ENCODE measurements at regions not wholly inside any gene's neighbourhood (a gene's known extent, or its start where the extent isn't known, plus 50 kb on each side); places are given as distances from the start of the nearest gene placed in this dataset.

DNA sequence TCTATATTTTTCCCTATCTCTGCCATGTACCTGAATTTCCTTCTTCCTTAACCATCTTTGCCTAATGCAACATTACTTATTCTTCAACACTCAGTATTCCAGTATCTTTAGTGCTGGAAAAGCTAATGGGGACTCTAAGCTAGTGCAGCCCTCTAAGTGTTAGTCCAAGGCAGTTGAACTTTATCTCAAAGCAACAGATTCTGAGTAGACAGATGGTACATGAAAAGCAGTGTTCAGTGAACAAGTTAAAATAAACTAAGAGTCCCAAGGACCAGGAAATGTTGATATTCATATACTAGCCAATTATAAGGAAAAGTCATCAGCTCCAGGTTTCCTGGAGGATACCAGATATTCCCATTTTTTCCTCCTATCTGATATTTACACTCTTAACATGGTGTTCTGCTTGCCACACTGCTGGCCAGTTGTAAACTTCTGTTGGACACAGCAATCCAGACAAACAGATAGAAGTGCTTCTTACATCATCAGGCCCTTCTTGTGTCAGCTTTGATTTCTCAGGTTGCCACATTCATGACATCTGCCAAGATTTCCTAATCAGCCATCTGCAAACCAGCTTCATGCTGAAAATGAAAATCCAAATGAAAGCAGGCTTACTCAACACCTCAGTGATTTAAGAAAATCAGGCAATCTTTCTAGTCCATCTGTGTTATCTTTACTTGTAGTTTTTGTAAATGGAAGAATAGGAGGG lies 255.9 kb upstream of the POU2AF2 start:
- Histone ChIP-seq H3K9me3 (ENCODE audit: control insufficient read depth in 1 of 2, low read length in 2 of 2) (no peaks in the 10 kb centered on the region), H3K36me3 (ENCODE audit: insufficient read depth, low read length) (no peaks in the 10 kb centered on the region), H3K4me1 (ENCODE audit: insufficient read depth, low read length) (no peaks in the 10 kb centered on the region), H3K27me3 (ENCODE audit: insufficient read depth, low read length) (no peaks in the 10 kb centered on the region), H3K4me3 (ENCODE audit: low read length in 2 of 2) (no peak overlapping the region), H3K27ac (ENCODE audit: low read depth, low read length) (no peak overlapping the region)
- Mint-ChIP-seq H3K9me3 (peaks cover 0 to 2% (median 0%) of the 10 kb centered on the region in 8 donors), H3K4me3 (no peak overlapping the region), H3K27me3 (no peaks in the 10 kb centered on the region), H3K36me3 (no peaks in the 10 kb centered on the region), H3K4me1 (no peaks in the 10 kb centered on the region), H3K27ac (no peak overlapping the region)
- intact Hi-C loops (cut with micrococcal nuclease), result no loop called here
- ChIA-PET CTCF (ENCODE audit: partially characterized antibody) (no interaction called here), POLR2A (ENCODE audit: partially characterized antibody) (no interaction called here)
- no peak for DNase-seq

DNA sequence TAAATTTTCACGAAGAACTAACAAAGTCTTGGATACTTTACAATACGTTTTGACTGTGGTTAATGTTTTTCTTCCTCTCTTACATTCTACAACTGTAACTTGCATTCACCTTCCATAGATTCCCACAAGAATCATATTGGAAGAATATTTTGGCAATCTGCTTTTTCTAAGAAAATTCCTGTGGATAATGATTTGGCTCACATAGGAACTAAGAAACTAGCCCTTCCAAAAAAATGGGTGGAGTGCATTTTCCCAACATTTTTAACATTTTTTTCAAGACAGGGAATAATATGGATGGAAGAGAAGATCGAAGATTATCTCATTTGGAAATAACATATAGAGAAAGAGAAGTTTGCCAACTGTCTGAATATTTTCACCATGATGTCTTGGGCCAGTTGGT lies 256.9 kb upstream of the POU2AF2 start:
- ChIA-PET CTCF (ENCODE audit: partially characterized antibody) (no interaction called here), POLR2A (ENCODE audit: partially characterized antibody) (no interaction called here)
- Mint-ChIP-seq H3K36me3 (no peaks in the 10 kb centered on the region), H3K4me3 (peak overlapping the region in 1 of 8 donors; percentile 41), H3K9me3 (peaks cover 0 to 2% (median 0%) of the 10 kb centered on the region in 8 donors), H3K4me1 (no peaks in the 10 kb centered on the region), H3K27me3 (no peaks in the 10 kb centered on the region), H3K27ac (no peak overlapping the region)
- no peak overlapping the region for H3K27ac ChIP-seq (ENCODE audit: low read depth, low read length)
- no peaks in the 10 kb centered on the region for H3K27me3 ChIP-seq (ENCODE audit: insufficient read depth, low read length)
- no peaks in the 10 kb centered on the region for H3K36me3 ChIP-seq (ENCODE audit: insufficient read depth, low read length)
- intact Hi-C loops (cut with micrococcal nuclease), result no loop called here
- no peak for DNase-seq
- no peaks in the 10 kb centered on the region for H3K4me1 ChIP-seq (ENCODE audit: insufficient read depth, low read length)
- H3K9me3 ChIP-seq (ENCODE audit: control insufficient read depth in 1 of 2, low read length in 2 of 2), result no peaks in the 10 kb centered on the region
- no peak overlapping the region for H3K4me3 ChIP-seq (ENCODE audit: low read length in 2 of 2)

DNA sequence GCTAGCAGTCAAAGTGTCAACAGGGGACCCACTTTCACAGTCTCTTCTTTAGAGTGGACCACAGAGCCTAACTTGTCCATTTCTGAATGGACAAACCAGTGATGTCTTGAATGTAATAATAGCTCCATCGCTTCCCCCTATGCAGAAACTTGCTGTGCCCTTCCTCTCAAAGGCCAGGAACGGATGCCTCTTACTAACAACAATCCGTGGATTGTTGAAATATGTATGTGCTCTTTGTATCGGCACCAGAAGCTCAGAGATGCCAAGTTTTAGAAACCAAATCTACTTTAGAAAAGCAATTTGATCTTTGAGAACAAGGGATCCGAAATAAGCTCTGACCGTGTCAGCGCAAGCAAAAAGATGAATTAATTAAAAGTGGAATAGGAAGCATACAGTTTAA lies 259.5 kb upstream of the POU2AF2 start:
- no peaks in the 10 kb centered on the region for H3K9me3 ChIP-seq (ENCODE audit: control insufficient read depth in 1 of 2, low read length in 2 of 2)
- no peak overlapping the region for H3K27ac Mint-ChIP-seq
- no peaks in the 10 kb centered on the region for H3K4me1 ChIP-seq (ENCODE audit: insufficient read depth, low read length)
- intact Hi-C loops (cut with micrococcal nuclease), result no loop called here
- H3K9me3 Mint-ChIP-seq, result peaks cover 0 to 2% (median 0%) of the 10 kb centered on the region in 8 donors
- H3K36me3 Mint-ChIP-seq, result no peaks in the 10 kb centered on the region
- ChIA-PET CTCF (ENCODE audit: partially characterized antibody) (no interaction called here), POLR2A (ENCODE audit: partially characterized antibody) (no interaction called here)
- DNase-seq, result no peak
- no peak overlapping the region for H3K4me3 Mint-ChIP-seq
- H3K27me3 ChIP-seq (ENCODE audit: insufficient read depth, low read length), result no peaks in the 10 kb centered on the region
- no peak overlapping the region for H3K4me3 ChIP-seq (ENCODE audit: low read length in 2 of 2)
- H3K4me1 Mint-ChIP-seq, result no peaks in the 10 kb centered on the region
- no peak overlapping the region for H3K27ac ChIP-seq (ENCODE audit: low read depth, low read length)
- no peaks in the 10 kb centered on the region for H3K36me3 ChIP-seq (ENCODE audit: insufficient read depth, low read length)
- no peaks in the 10 kb centered on the region for H3K27me3 Mint-ChIP-seq

DNA sequence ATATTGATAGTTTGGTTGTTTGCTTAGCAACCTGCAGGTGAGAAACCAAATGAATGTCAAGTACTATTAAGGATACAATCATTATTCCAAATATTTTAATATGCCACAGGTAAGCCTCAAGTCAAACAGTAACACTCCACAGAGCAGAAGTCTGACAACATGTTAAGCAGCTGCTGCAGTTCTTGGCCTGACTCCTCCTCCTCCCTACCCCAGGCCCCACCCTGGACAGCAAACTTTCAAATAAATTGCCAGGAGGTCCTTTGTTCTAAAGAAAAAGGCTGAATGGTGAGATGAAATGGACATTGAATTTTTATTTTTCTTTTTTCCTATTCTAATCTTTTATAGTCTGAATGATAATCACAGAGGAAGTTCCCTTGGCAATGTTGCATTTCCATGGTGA lies 260.0 kb upstream of the POU2AF2 start:
- Mint-ChIP-seq H3K36me3 (no peaks in the 10 kb centered on the region), H3K4me3 (no peak overlapping the region), H3K4me1 (no peaks in the 10 kb centered on the region), H3K9me3 (peaks cover 0 to 2% (median 0%) of the 10 kb centered on the region in 8 donors), H3K27me3 (no peaks in the 10 kb centered on the region), H3K27ac (no peak overlapping the region)
- no peak overlapping the region for H3K4me3 ChIP-seq (ENCODE audit: low read length in 2 of 2)
- no peaks in the 10 kb centered on the region for H3K36me3 ChIP-seq (ENCODE audit: insufficient read depth, low read length)
- POLR2A ChIA-PET (ENCODE audit: partially characterized antibody), result no interaction called here
- CTCF ChIA-PET (ENCODE audit: partially characterized antibody), result no interaction called here
- no peaks in the 10 kb centered on the region for H3K27me3 ChIP-seq (ENCODE audit: insufficient read depth, low read length)
- H3K27ac ChIP-seq (ENCODE audit: low read depth, low read length), result no peak overlapping the region
- no peak for DNase-seq
- H3K4me1 ChIP-seq (ENCODE audit: insufficient read depth, low read length), result no peaks in the 10 kb centered on the region
- intact Hi-C loops (cut with micrococcal nuclease), result no loop called here
- H3K9me3 ChIP-seq (ENCODE audit: control insufficient read depth in 1 of 2, low read length in 2 of 2), result no peaks in the 10 kb centered on the region

DNA sequence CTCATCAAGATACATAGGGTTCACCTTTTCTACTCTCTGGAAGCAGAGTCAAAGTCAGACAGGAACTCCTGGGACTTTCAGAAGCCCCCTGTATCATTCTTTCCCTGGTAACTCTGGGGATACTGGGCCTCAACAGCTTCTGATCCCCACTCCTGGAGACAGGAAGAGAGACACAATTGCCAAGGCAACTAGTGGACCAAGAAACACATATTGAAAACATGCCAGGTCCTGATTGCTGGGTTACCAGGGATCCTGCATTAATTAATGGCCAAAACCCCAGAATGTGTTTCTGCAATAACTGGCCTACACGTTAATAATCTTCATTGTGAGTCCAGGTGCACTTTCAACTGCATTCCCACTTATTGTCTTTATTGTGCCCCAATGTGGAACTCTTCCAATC lies 260.8 kb upstream of the POU2AF2 start:
- ChIA-PET CTCF (ENCODE audit: partially characterized antibody) (no interaction called here), POLR2A (ENCODE audit: partially characterized antibody) (no interaction called here)
- H3K4me1 Mint-ChIP-seq, result no peaks in the 10 kb centered on the region

DNA sequence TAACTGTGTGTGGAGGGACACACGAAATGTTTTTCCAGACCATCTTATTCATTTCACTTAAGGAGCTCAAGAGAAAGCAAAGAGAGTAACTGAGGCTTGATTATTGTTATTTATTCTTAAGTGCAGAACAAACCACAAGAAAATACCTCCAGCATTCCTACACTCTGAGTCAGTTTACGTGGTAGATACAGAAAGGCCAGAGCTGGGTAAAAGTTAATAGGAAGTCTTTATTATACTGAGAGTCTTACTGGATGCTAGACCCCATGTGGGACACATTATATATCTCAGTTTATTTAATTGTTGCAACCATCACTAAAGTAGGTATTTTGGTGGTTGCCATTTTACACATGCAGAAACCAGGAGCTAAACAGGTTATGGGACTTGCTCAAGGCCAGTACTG lies 261.4 kb upstream of the POU2AF2 start:
- H3K9me3 Mint-ChIP-seq, result peaks cover 0 to 5% (median 3%) of the 10 kb centered on the region in 8 donors
- no peaks in the 10 kb centered on the region for H3K4me1 Mint-ChIP-seq
- no peak overlapping the region for H3K4me3 Mint-ChIP-seq
- Histone ChIP-seq H3K27me3 (ENCODE audit: insufficient read depth, low read length) (no peaks in the 10 kb centered on the region), H3K36me3 (ENCODE audit: insufficient read depth, low read length) (no peaks in the 10 kb centered on the region), H3K4me1 (ENCODE audit: insufficient read depth, low read length) (no peaks in the 10 kb centered on the region), H3K4me3 (ENCODE audit: low read length in 2 of 2) (no peak overlapping the region), H3K9me3 (ENCODE audit: control insufficient read depth in 1 of 2, low read length in 2 of 2) (no peaks in the 10 kb centered on the region), H3K27ac (ENCODE audit: low read depth, low read length) (no peak overlapping the region)
- ChIA-PET CTCF (ENCODE audit: partially characterized antibody) (no interaction called here), POLR2A (ENCODE audit: partially characterized antibody) (no interaction called here)
- H3K27me3 Mint-ChIP-seq, result peaks cover 0 to 1% of the 10 kb centered on the region in 2 donors
- intact Hi-C loops (cut with micrococcal nuclease), result no loop called here
- no peak overlapping the region for H3K27ac Mint-ChIP-seq
- DNase-seq, result no peak
- H3K36me3 Mint-ChIP-seq, result no peaks in the 10 kb centered on the region

More for the DNA sequence above, 260.8 kb upstream of the POU2AF2 start:
- Histone ChIP-seq H3K4me3 (ENCODE audit: low read length in 2 of 2) (no peak overlapping the region), H3K36me3 (ENCODE audit: insufficient read depth, low read length) (no peaks in the 10 kb centered on the region), H3K27ac (ENCODE audit: low read depth, low read length) (no peak overlapping the region), H3K9me3 (ENCODE audit: control insufficient read depth in 1 of 2, low read length in 2 of 2) (no peaks in the 10 kb centered on the region), H3K27me3 (ENCODE audit: insufficient read depth, low read length) (no peaks in the 10 kb centered on the region), H3K4me1 (ENCODE audit: insufficient read depth, low read length) (no peaks in the 10 kb centered on the region)
- Mint-ChIP-seq H3K4me3 (no peak overlapping the region), H3K36me3 (no peaks in the 10 kb centered on the region), H3K27me3 (no peaks in the 10 kb centered on the region), H3K9me3 (peaks cover 0 to 2% (median 0%) of the 10 kb centered on the region in 8 donors), H3K27ac (no peak overlapping the region)
- intact Hi-C loops (cut with micrococcal nuclease), result no loop called here
- DNase-seq, result no peak

DNA sequence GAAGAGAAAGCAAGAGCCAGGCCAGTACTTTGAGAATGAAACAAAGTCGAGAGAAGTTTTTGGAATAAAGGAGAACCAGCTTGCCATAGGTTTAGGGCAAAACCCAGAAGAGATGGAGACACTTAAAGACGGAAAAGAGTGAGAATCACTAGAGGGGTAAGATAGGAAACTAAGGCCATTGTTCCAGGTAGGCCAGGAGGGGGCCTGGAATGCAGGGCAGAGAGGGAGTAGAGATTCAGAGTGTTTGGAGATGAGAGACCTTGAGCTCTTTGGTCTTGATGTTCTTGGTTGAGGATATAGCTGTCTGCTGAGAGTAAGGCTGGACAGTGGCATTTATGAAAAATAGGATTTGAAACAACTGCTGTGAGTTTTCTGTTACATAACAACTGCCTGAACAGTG lies 263.3 kb upstream of the POU2AF2 start:
- intact Hi-C loops (cut with micrococcal nuclease), result no loop called here
- no peak overlapping the region for H3K27ac Mint-ChIP-seq
- Histone ChIP-seq H3K36me3 (ENCODE audit: insufficient read depth, low read length) (no peaks in the 10 kb centered on the region), H3K27ac (ENCODE audit: low read depth, low read length) (no peak overlapping the region), H3K27me3 (ENCODE audit: insufficient read depth, low read length) (no peaks in the 10 kb centered on the region), H3K9me3 (ENCODE audit: control insufficient read depth in 1 of 2, low read length in 2 of 2) (no peaks in the 10 kb centered on the region), H3K4me1 (ENCODE audit: insufficient read depth, low read length) (no peaks in the 10 kb centered on the region), H3K4me3 (ENCODE audit: low read length in 2 of 2) (no peak overlapping the region)
- H3K27me3 Mint-ChIP-seq, result peaks cover under 1 to 1% of the 10 kb centered on the region in 2 donors
- ChIA-PET CTCF (ENCODE audit: partially characterized antibody) (no interaction called here), POLR2A (ENCODE audit: partially characterized antibody) (no interaction called here)
- H3K9me3 Mint-ChIP-seq, result peaks cover 0 to 12% (median 2%) of the 10 kb centered on the region in 8 donors
- no peak for DNase-seq
- H3K4me3 Mint-ChIP-seq, result no peak overlapping the region
- H3K4me1 Mint-ChIP-seq, result no peaks in the 10 kb centered on the region
- no peaks in the 10 kb centered on the region for H3K36me3 Mint-ChIP-seq

DNA sequence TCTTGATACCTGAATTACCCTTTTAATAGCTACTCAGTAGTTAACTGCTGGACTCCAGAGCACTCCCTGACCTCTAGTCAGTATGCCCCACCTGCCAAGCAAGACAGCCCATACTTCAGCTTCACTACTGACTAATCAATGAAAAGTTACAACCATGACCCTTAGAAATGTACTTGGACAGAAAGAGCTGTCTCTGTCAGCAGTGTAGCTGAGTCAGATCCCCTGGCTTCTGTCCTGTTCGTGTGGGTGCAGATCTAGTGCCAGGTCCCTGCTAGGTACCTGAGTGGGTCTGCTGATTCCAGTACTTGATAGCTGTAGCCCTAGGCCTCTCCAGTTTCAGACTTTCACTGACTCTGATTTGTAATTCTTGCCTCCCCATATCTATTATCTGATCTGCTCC lies 265.8 kb upstream of the POU2AF2 start:
- no peaks in the 10 kb centered on the region for H3K27me3 ChIP-seq (ENCODE audit: insufficient read depth, low read length)
- ChIA-PET CTCF (ENCODE audit: partially characterized antibody) (no interaction called here), POLR2A (ENCODE audit: partially characterized antibody) (no interaction called here)
- no peak for DNase-seq
- no peak overlapping the region for H3K4me3 Mint-ChIP-seq
- H3K27ac ChIP-seq (ENCODE audit: low read depth, low read length), result no peak overlapping the region
- intact Hi-C loops (cut with micrococcal nuclease), result no loop called here
- H3K4me3 ChIP-seq (ENCODE audit: low read length in 2 of 2), result no peak overlapping the region
- peaks cover 2 to 6% of the 10 kb centered on the region in 2 donors for H3K27me3 Mint-ChIP-seq
- H3K4me1 ChIP-seq (ENCODE audit: insufficient read depth, low read length), result no peaks in the 10 kb centered on the region
- H3K9me3 Mint-ChIP-seq, result peaks cover 0 to 12% (median 3%) of the 10 kb centered on the region in 8 donors
- no peaks in the 10 kb centered on the region for H3K9me3 ChIP-seq (ENCODE audit: control insufficient read depth in 1 of 2, low read length in 2 of 2)
- H3K27ac Mint-ChIP-seq, result no peak overlapping the region
- no peaks in the 10 kb centered on the region for H3K36me3 ChIP-seq (ENCODE audit: insufficient read depth, low read length)
- no peaks in the 10 kb centered on the region for H3K4me1 Mint-ChIP-seq
- H3K36me3 Mint-ChIP-seq, result no peaks in the 10 kb centered on the region

Measured in CD4-positive, alpha-beta memory T cell (primary cell).